ENCODE measurements at regions not wholly inside any gene's neighbourhood (a gene's known extent, or its start where the extent isn't known, plus 50 kb on each side); places are given as distances from the start of the nearest gene placed in this dataset.

- no peak for TF ChIP-seq CTCF (IDR thresholded peaks at IDR 0.05)
- no peak for TF ChIP-seq POLR2AphosphoS5 (IDR thresholded peaks at IDR 0.05)
- TF ChIP-seq EP300 (IDR thresholded peaks at IDR 0.05): no peak
Observed at GRCh38 chr1:82227306-82228095, 426.8 kb downstream of the ADGRL2 start.
